Tibial nerve (tissue), 3 donors: ENCODE measurements at regions not wholly inside any gene's neighbourhood (a gene's known extent, or its start where the extent isn't known, plus 50 kb on each side); places are given as distances from the start of the nearest gene placed in this dataset.

Experiments used
- POLR2A ChIP-seq, 2 donors: fragments of 450-650 bp; IDR thresholded peaks; one replicate each; pipeline ENCODE4 v1.6.1; 2017; ENCODE audit warnings: antibody characterized with exemption in 2 of 2, mild to moderate bottlenecking in 2 of 2, moderate library complexity in 2 of 2
- TF ChIP-seq, protein P1 (sequence below), 5 experiments: fragments of 200-600 bp in 3 of 5; fragments of 450-650 bp in 2 of 5; sonication (generic) in 3 of 5; IDR thresholded peaks; one replicate each; pipeline ENCODE4 v1.5.1; 2016 to 2019; ENCODE audit warnings: antibody characterized with exemption in 5 of 5, mild to moderate bottlenecking in 3 of 5, moderate library complexity in 2 of 5

DNA sequence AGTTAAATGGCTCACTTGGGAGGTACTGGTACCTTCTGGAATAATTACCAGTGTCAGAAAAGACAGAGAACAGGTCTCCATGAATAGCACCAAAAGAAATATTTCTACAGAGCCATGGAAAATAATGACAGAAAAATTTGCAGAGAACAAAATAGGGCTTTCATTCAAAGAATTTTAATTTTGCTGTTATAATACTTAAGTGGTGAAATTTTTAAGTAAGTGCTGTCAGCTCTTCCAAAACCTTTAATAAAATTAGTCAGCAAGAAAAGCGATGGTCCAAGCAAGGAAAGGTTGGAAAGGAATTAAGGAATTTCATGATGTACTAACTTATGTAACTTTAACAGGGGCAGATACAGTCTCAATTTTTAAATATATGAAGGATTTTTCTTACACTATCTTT is 359.2 kb downstream of the NR2F1-AS1 start:
- TF ChIP-seq POLR2A (IDR thresholded peaks at IDR 0.05) = no peak
- TF ChIP-seq, protein P1, sequence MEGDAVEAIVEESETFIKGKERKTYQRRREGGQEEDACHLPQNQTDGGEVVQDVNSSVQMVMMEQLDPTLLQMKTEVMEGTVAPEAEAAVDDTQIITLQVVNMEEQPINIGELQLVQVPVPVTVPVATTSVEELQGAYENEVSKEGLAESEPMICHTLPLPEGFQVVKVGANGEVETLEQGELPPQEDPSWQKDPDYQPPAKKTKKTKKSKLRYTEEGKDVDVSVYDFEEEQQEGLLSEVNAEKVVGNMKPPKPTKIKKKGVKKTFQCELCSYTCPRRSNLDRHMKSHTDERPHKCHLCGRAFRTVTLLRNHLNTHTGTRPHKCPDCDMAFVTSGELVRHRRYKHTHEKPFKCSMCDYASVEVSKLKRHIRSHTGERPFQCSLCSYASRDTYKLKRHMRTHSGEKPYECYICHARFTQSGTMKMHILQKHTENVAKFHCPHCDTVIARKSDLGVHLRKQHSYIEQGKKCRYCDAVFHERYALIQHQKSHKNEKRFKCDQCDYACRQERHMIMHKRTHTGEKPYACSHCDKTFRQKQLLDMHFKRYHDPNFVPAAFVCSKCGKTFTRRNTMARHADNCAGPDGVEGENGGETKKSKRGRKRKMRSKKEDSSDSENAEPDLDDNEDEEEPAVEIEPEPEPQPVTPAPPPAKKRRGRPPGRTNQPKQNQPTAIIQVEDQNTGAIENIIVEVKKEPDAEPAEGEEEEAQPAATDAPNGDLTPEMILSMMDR (IDR thresholded peaks at IDR 0.05) = no peak
